ENCODE measurements at regions not wholly inside any gene's neighbourhood (a gene's known extent, or its start where the extent isn't known, plus 50 kb on each side); places are given as distances from the start of the nearest gene placed in this dataset.

GRCh38 chr7:34361663-34362250 lies 296.3 kb upstream of the NPSR1 start (continued):
- TF ChIP-seq AFF1 (IDR thresholded peaks at IDR 0.05; ENCODE audit: low read depth in 1 of 2, partially characterized antibody in 2 of 2) (no peak), MLX (CRISPR knock-in tag; conservative IDR thresholded peaks at IDR 0.05) (no peak), VEZF1 (CRISPR knock-in tag; IDR thresholded peaks at IDR 0.05) (no peak)
